ENCODE measurements at regions not wholly inside any gene's neighbourhood (a gene's known extent, or its start where the extent isn't known, plus 50 kb on each side); places are given as distances from the start of the nearest gene placed in this dataset.

DNA sequence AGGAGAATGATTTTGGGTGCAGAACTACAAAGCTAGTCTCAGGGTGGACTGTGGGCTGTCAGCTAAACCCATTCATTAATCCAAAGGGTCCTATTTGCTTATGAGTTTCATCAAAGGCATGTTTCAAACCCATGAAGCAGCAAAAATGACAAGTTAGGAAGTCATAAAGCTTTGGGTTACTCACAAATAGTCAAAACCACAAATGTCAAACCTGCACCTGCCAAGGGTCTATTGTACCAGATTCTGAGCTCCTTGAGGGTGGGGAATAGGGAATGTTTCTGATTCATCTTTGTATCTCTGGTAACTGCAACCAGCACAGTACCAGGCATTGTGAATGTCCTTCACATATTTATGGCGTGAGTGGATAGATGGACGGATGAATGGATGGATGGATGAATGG, 317.7 kb downstream of the MAF start:
- TF ChIP-seq, protein P1, sequence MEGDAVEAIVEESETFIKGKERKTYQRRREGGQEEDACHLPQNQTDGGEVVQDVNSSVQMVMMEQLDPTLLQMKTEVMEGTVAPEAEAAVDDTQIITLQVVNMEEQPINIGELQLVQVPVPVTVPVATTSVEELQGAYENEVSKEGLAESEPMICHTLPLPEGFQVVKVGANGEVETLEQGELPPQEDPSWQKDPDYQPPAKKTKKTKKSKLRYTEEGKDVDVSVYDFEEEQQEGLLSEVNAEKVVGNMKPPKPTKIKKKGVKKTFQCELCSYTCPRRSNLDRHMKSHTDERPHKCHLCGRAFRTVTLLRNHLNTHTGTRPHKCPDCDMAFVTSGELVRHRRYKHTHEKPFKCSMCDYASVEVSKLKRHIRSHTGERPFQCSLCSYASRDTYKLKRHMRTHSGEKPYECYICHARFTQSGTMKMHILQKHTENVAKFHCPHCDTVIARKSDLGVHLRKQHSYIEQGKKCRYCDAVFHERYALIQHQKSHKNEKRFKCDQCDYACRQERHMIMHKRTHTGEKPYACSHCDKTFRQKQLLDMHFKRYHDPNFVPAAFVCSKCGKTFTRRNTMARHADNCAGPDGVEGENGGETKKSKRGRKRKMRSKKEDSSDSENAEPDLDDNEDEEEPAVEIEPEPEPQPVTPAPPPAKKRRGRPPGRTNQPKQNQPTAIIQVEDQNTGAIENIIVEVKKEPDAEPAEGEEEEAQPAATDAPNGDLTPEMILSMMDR (conservative IDR thresholded peaks at IDR 0.05 in 1 of 2, IDR thresholded peaks at IDR 0.05 in 1 of 2; ENCODE audit: extremely low read depth in 1 of 2, insufficient read depth in 1 of 2, low read depth in 1 of 2, low read length in 2 of 2) = no peak
- TF ChIP-seq EZH2 (IDR thresholded peaks at IDR 0.05; ENCODE audit: borderline replicate concordance, low read length) = no peak
